Upper lobe of left lung (tissue), 6 donors: ENCODE measurements at regions not wholly inside any gene's neighbourhood (a gene's known extent, or its start where the extent isn't known, plus 50 kb on each side); places are given as distances from the start of the nearest gene placed in this dataset.
A peak's percentile ranks its signal among the peaks of the same experiment; 100 is the strongest.
"Not testable (repeated sequence)": the region's sequence is repeated elsewhere in the genome, so short reads cannot be mapped to it uniquely, and the experiment has no call there.

Source experiments
- ATAC-seq, 2 donors: fragments of 200-7000 bp; cut with Tn5 transposase; one replicate each; pipeline ENCODE4 v1.9.1; 2022; ENCODE audit warnings: mild to moderate bottlenecking in 2 of 2, moderate library complexity in 2 of 2; ENCODE audit not compliant: low FRiP score in 2 of 2
- DNase-seq, 2 donors: peaks; one replicate each; pipeline ENCODE4 v3.0.0-alpha.2; 2019 to 2020
- H3K27ac ChIP-seq, 4 donors: fragments of 200-600 bp; sonication (generic); one replicate each; pipeline ENCODE4 v1.5.1; 2016 to 2019
- H3K27me3 ChIP-seq, 4 donors: fragments of 200-600 bp; sonication (generic); one replicate each; pipeline ENCODE4 v1.5.1; 2017 to 2019
- H3K36me3 ChIP-seq, 4 donors: fragments of 200-600 bp; sonication (generic); one replicate each; pipeline ENCODE4 v1.5.1; 2016 to 2019
- H3K4me1 ChIP-seq, 4 donors: fragments of 200-600 bp; sonication (generic); one replicate each; pipeline ENCODE4 v1.5.1; 2018 to 2019
- H3K4me3 ChIP-seq, 4 donors: fragments of 200-600 bp; sonication (generic); one replicate each; pipeline ENCODE4 v1.5.1; 2017 to 2019; ENCODE audit warnings: mild to moderate bottlenecking in 2 of 4, moderate library complexity in 1 of 4
- H3K9me3 ChIP-seq, 4 donors: fragments of 200-600 bp; sonication (generic); one replicate each; pipeline ENCODE4 v1.5.1; 2018 to 2019
- EP300 ChIP-seq, 4 donors: sonication (generic); formaldehyde crosslinking; IDR thresholded peaks; one replicate each; pipeline ENCODE4 v1.5.1; 2017; ENCODE audit warnings: antibody characterized with exemption in 4 of 4, control low read depth in 2 of 4
- POLR2A ChIP-seq, 4 donors: fragments of 450-650 bp; IDR thresholded peaks; one replicate each; pipeline ENCODE4 v1.5.1; 2016 to 2017; ENCODE audit warnings: antibody characterized with exemption in 4 of 4, mild to moderate bottlenecking in 2 of 4
- POLR2AphosphoS5 ChIP-seq, 2 donors: sonication (generic); formaldehyde crosslinking; IDR thresholded peaks; one replicate each; pipeline ENCODE4 v1.5.1; 2017; ENCODE audit warnings: antibody characterized with exemption in 2 of 2
- WGBS, 2 donors: methylation state at CpG; one replicate each; pipeline ENCODE4 v1.1.5; 2017 to 2018; 5-methylcytosine and 5-hydroxymethylcytosine counted together
- TF ChIP-seq, protein P1 (sequence below), 6 experiments: fragments of 450-650 bp in 4 of 6; fragments of 200-600 bp in 2 of 6; sonication (generic) in 2 of 6; IDR thresholded peaks; one replicate each; pipeline ENCODE4 v1.5.1; 2016 to 2019; ENCODE audit warnings: antibody characterized with exemption in 6 of 6
- donor health status: DM: no; HTN: no; CAD: no; lungs with moderate emphysema.
- donor health status: DM: no; HTN: yes; CAD: no; lungs with severe emphysema.

- H3K27ac ChIP-seq: peak overlapping the region in 1 of 4 donors; percentile 11
- H3K4me3 ChIP-seq, H3K27me3 ChIP-seq, H3K9me3 ChIP-seq, DNase-seq, ATAC-seq, H3K36me3 ChIP-seq: not testable (repeated sequence)
- WGBS, 2 donors: 85 to 93% methylated on average over 5 to 9 of the region's 9 CpGs
- peaks cover 13 to 26% (median 18%) of the 10 kb centered on the region in 4 donors for H3K4me1 ChIP-seq
Observed at GRCh38 chr5:119299242-119299614, 56.6 kb upstream of the TNFAIP8 start.

GRCh38 chr5:119299615-119300310, 56.1 kb upstream of the TNFAIP8 start:
- H3K36me3 ChIP-seq, H3K27me3 ChIP-seq, ATAC-seq, H3K9me3 ChIP-seq, H3K4me3 ChIP-seq: not testable (repeated sequence)
- DNase-seq: peak in 1 of 2 donors; percentile 68
- Histone ChIP-seq H3K4me1 (peaks cover 13 to 28% (median 23%) of the 10 kb centered on the region in 4 donors), H3K27ac (peak overlapping the region in 2 of 4 donors; percentile 11 to 44)
- peak in 1 of 2 donors; percentile 19 for TF ChIP-seq POLR2AphosphoS5 (IDR thresholded peaks at IDR 0.05)
- WGBS, 2 donors: 77 to 80% methylated on average over 23 of the region's 23 CpGs

- no peak for DNase-seq
- Histone ChIP-seq H3K27me3 (no peaks in the 10 kb centered on the region), H3K4me3 (no peak overlapping the region), H3K4me1 (peaks cover 13 to 30% (median 24%) of the 10 kb centered on the region in 4 donors), H3K27ac (no peak overlapping the region), H3K36me3 (no peaks in the 10 kb centered on the region), H3K9me3 (no peaks in the 10 kb centered on the region)
- 79 to 87% methylated on average over 3 of the region's 3 CpGs for WGBS, 2 donors
- TF ChIP-seq POLR2A (IDR thresholded peaks at IDR 0.05): no peak
- no peak for TF ChIP-seq EP300 (IDR thresholded peaks at IDR 0.05)
- TF ChIP-seq, protein P1, sequence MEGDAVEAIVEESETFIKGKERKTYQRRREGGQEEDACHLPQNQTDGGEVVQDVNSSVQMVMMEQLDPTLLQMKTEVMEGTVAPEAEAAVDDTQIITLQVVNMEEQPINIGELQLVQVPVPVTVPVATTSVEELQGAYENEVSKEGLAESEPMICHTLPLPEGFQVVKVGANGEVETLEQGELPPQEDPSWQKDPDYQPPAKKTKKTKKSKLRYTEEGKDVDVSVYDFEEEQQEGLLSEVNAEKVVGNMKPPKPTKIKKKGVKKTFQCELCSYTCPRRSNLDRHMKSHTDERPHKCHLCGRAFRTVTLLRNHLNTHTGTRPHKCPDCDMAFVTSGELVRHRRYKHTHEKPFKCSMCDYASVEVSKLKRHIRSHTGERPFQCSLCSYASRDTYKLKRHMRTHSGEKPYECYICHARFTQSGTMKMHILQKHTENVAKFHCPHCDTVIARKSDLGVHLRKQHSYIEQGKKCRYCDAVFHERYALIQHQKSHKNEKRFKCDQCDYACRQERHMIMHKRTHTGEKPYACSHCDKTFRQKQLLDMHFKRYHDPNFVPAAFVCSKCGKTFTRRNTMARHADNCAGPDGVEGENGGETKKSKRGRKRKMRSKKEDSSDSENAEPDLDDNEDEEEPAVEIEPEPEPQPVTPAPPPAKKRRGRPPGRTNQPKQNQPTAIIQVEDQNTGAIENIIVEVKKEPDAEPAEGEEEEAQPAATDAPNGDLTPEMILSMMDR (IDR thresholded peaks at IDR 0.05): no peak
- TF ChIP-seq POLR2AphosphoS5 (IDR thresholded peaks at IDR 0.05): no peak
- no peak for ATAC-seq
Observed at GRCh38 chr5:119300311-119300670, 55.5 kb upstream of the TNFAIP8 start.

DNA sequence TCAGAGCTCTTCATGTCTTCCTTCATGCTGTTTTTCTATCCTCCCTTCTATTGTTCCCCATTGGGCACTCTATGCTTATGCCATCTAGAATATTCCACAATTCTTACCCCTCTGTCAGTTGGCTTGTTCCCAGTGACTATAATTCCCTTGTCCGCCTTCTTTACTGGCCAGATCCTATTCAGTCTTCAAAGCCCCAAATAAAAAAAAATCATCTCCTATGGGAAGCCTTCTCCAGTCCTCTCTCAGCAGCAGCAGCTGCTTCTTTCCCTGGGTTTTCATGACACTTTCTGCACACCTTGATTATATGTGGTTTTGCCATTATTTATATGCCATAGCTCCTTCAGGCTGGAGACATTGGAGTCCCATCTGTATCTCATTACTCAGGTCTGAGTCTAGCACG, 54.6 kb upstream of the TNFAIP8 start:
- H3K9me3 ChIP-seq: no peaks in the 10 kb centered on the region
- ATAC-seq (no peak), DNase-seq (no peak)
- WGBS, 2 donors: 68 to 100% methylated on average over 2 of the region's 2 CpGs
- H3K27me3 ChIP-seq: no peaks in the 10 kb centered on the region
- TF ChIP-seq POLR2A (IDR thresholded peaks at IDR 0.05) (no peak), POLR2AphosphoS5 (IDR thresholded peaks at IDR 0.05) (no peak), EP300 (IDR thresholded peaks at IDR 0.05) (no peak)
- TF ChIP-seq, protein P1 (IDR thresholded peaks at IDR 0.05): no peak
- H3K27ac ChIP-seq: no peak overlapping the region
- H3K36me3 ChIP-seq: no peaks in the 10 kb centered on the region
- H3K4me3 ChIP-seq: no peak overlapping the region
- peaks cover 13 to 30% (median 24%) of the 10 kb centered on the region in 4 donors for H3K4me1 ChIP-seq

- TF ChIP-seq POLR2AphosphoS5 (IDR thresholded peaks at IDR 0.05) (no peak), EP300 (IDR thresholded peaks at IDR 0.05) (no peak), POLR2A (IDR thresholded peaks at IDR 0.05) (no peak)
- TF ChIP-seq, protein P1 (IDR thresholded peaks at IDR 0.05): no peak
- H3K9me3 ChIP-seq: no peaks in the 10 kb centered on the region
- H3K4me1 ChIP-seq: peaks cover 13 to 30% (median 24%) of the 10 kb centered on the region in 4 donors
- H3K27me3 ChIP-seq: no peaks in the 10 kb centered on the region
- H3K4me3 ChIP-seq: no peak overlapping the region
- H3K36me3 ChIP-seq: no peaks in the 10 kb centered on the region
- DNase-seq (no peak), ATAC-seq (no peak)
- no peak overlapping the region for H3K27ac ChIP-seq
Observed at GRCh38 chr5:119301906-119302305, 53.9 kb upstream of the TNFAIP8 start.

GRCh38 chr5:119302449-119302848, 53.4 kb upstream of the TNFAIP8 start:
- no peak for ATAC-seq
- Histone ChIP-seq H3K27ac (peak overlapping the region in 1 of 4 donors; percentile 13), H3K9me3 (no peaks in the 10 kb centered on the region), H3K27me3 (no peaks in the 10 kb centered on the region), H3K4me1 (peaks cover 13 to 31% (median 26%) of the 10 kb centered on the region in 4 donors), H3K4me3 (no peak overlapping the region), H3K36me3 (no peaks in the 10 kb centered on the region)
- no peak for DNase-seq
- 69 to 87% methylated on average over 3 of the region's 3 CpGs for WGBS, 2 donors
- TF ChIP-seq, protein P1 (IDR thresholded peaks at IDR 0.05): no peak
- TF ChIP-seq EP300 (IDR thresholded peaks at IDR 0.05) (no peak), POLR2A (IDR thresholded peaks at IDR 0.05) (no peak), POLR2AphosphoS5 (IDR thresholded peaks at IDR 0.05) (no peak)
